Activated CD4-positive, alpha-beta T cell treated with anti-CD3 and anti-CD28 coated beads for 4 hours (primary cell): ENCODE measurements at regions not wholly inside any gene's neighbourhood (a gene's known extent, or its start where the extent isn't known, plus 50 kb on each side); places are given as distances from the start of the nearest gene placed in this dataset.

Source experiments
- DNase-seq, 2 donors: peaks; one replicate each; pipeline ENCODE4 v3.0.0-alpha.2; 2020

DNA sequence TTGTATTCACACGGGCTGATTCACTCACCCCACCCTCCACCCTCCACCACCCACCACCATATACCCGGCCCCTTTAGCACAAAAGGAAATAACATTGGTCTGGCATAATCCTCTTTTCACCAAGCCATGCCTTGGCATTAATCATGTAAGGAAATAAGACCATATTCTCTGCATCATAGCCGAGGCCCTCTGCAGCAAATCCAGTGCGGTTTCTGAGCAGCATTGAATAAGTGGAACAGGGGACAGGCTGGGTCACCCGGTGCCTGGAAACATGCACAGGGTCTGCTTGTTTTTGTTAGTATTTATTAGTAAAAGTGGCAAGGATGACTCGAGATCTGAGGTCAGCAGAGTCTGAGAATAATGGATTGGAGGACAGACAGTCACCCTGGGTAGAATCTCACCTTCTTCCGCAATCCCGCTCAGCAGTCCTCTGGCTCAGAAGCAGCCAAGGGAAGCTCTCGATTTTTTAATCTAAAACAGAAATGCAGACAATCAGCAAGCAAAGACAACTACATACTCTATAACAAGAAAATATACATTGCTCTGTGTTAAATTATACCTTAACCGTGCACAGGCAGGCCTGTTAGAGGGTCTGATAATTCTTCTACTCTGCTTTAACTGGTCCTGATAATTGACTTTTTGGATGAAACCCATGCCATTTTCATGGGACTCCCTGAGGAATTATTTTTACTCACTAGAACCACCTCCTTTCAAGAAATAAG is 52.4 kb upstream of the CDC42BPA start:
- no peak for DNase-seq

DNA sequence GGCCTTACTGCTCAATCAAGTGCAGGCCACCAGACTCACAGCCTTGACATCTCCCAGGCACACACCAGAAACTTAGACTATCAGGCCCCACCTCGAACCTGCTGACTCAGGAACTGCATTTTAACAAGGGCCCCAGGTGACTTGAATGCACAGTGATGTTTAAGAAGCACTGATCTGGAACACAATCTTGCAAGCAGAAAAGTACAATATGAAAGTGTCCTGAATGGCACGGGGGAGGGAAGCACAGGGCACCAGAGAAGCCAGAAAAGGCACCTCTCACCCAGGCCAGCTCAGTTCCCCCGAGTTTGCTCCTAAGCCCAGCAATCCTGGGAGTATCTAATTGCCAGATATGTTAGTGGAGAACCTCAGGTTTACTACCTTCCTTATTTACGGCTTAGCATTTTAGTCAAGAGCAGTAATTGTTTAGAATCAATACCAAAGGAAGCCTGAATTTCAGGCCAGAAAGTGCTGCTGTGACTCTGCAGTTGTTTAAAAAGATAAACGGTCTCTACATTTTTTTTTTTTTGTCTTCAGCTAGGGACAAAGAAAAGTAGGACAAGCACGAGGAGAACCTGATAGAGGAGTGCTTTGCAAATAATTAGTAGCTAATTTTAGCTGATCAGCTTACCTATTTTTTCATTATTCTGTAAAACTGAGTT is 50.9 kb upstream of the CDC42BPA start:
- DNase-seq = no peak
